HPDE6-E6E7 (cell line): ENCODE measurements at regions not wholly inside any gene's neighbourhood (a gene's known extent, or its start where the extent isn't known, plus 50 kb on each side); places are given as distances from the start of the nearest gene placed in this dataset.

ENCODE experiments used
- DNase-seq: peaks from one replicate; pipeline ENCODE4 v3.0.0; 2011; ENCODE audit warnings: missing footprints; ENCODE audit errors: extremely low spot score

- no peak for DNase-seq
Measured at GRCh38 chr20:39111359-39112177, 149.4 kb downstream of the DHX35 start.

- no peak for DNase-seq
Measured at GRCh38 chr20:39110819-39111136, 148.6 kb downstream of the DHX35 start.

- DNase-seq, result no peak
Measured at GRCh38 chr20:39109933-39110818, 148.0 kb downstream of the DHX35 start.

GRCh38 chr20:39108746-39109145, 146.6 kb downstream of the DHX35 start:
- no peak for DNase-seq

- DNase-seq, result no peak
Measured at GRCh38 chr20:39107741-39108140, 145.6 kb downstream of the DHX35 start.

GRCh38 chr20:39106791-39107190, 144.6 kb downstream of the DHX35 start:
- no peak for DNase-seq

- DNase-seq, result no peak
Measured at GRCh38 chr20:39105551-39105950, 143.4 kb downstream of the DHX35 start.

GRCh38 chr20:39103732-39104131, 141.6 kb downstream of the DHX35 start:
- no peak for DNase-seq

- DNase-seq, result no peak
Measured at GRCh38 chr20:39103305-39103704, 141.2 kb downstream of the DHX35 start.

GRCh38 chr20:39101895-39102294, 139.8 kb downstream of the DHX35 start:
- DNase-seq, result no peak

- no peak for DNase-seq
Measured at GRCh38 chr20:39100691-39101090, 138.5 kb downstream of the DHX35 start.

- no peak for DNase-seq
Measured at GRCh38 chr20:39097889-39098288, 135.7 kb downstream of the DHX35 start.

- DNase-seq, result no peak
Measured at GRCh38 chr20:39095870-39096269, 133.7 kb downstream of the DHX35 start.

- DNase-seq, result no peak
Measured at GRCh38 chr20:39094391-39094790, 132.2 kb downstream of the DHX35 start.

GRCh38 chr20:39092733-39093410, 130.7 kb downstream of the DHX35 start:
- DNase-seq, result no peak

GRCh38 chr20:39090906-39091305, 128.8 kb downstream of the DHX35 start:
- no peak for DNase-seq

GRCh38 chr20:39089797-39090196, 127.7 kb downstream of the DHX35 start:
- DNase-seq, result no peak
